ENCODE measurements at regions not wholly inside any gene's neighbourhood (a gene's known extent, or its start where the extent isn't known, plus 50 kb on each side); places are given as distances from the start of the nearest gene placed in this dataset.

GRCh38 chr2:149841396-149841795 is 253.8 kb upstream of the MMADHC start:
- no peak for DNase-seq

GRCh38 chr2:149832324-149832723 is 244.7 kb upstream of the MMADHC start:
- no peak for DNase-seq

GRCh38 chr2:149828520-149829210 is 241.1 kb upstream of the MMADHC start:
- DNase-seq, result no peak

GRCh38 chr2:149827585-149828126 is 240.1 kb upstream of the MMADHC start:
- DNase-seq, result no peak

- no peak for DNase-seq
These were observed 239.0 kb upstream of the MMADHC start for GRCh38 chr2:149826471-149827125.

- DNase-seq, result no peak
These were observed 237.9 kb upstream of the MMADHC start for GRCh38 chr2:149825473-149825872.

- no peak for DNase-seq
These were observed 236.6 kb upstream of the MMADHC start for GRCh38 chr2:149824136-149824535.

GRCh38 chr2:149819356-149819957 is 231.9 kb upstream of the MMADHC start:
- DNase-seq, result no peak

GRCh38 chr2:149816756-149817551 is 229.4 kb upstream of the MMADHC start:
- DNase-seq, result no peak

GRCh38 chr2:149815941-149816340 is 228.4 kb upstream of the MMADHC start:
- no peak for DNase-seq

GRCh38 chr2:149814901-149815300 is 227.3 kb upstream of the MMADHC start:
- no peak for DNase-seq

- DNase-seq, result no peak
These were observed 226.5 kb upstream of the MMADHC start for GRCh38 chr2:149814049-149814448.

- no peak for DNase-seq
These were observed 221.0 kb upstream of the MMADHC start for GRCh38 chr2:149808556-149808955.

GRCh38 chr2:149806651-149807050 is 219.1 kb upstream of the MMADHC start:
- no peak for DNase-seq

- no peak for DNase-seq
These were observed 213.3 kb upstream of the MMADHC start for GRCh38 chr2:149800624-149801542.

GRCh38 chr2:149799013-149799705 is 211.6 kb upstream of the MMADHC start:
- peak; percentile 21 for DNase-seq

- no peak for DNase-seq
These were observed 209.5 kb upstream of the MMADHC start for GRCh38 chr2:149797030-149797429.

GRCh38 chr2:149789549-149789948 is 202.0 kb upstream of the MMADHC start:
- no peak for DNase-seq

GRCh38 chr2:149787206-149787605 is 199.6 kb upstream of the MMADHC start:
- no peak for DNase-seq

- DNase-seq, result no peak
These were observed 195.7 kb upstream of the MMADHC start for GRCh38 chr2:149783284-149783683.

GRCh38 chr2:149782572-149782971 is 195.0 kb upstream of the MMADHC start:
- DNase-seq, result no peak

Measured in NCI-H1105 treated with DMSO at 0.1 percent for 48 hours (cell line).